Keratinocyte (primary cell): ENCODE measurements at regions not wholly inside any gene's neighbourhood (a gene's known extent, or its start where the extent isn't known, plus 50 kb on each side); places are given as distances from the start of the nearest gene placed in this dataset.

Source experiments
- CTCF ChIP-seq, 3 experiments: IDR thresholded peaks in 1 of 3; conservative IDR thresholded peaks in 1 of 3; optimal IDR thresholded peaks in 1 of 3; 2 replicates in 2 of 3; 3 replicates in 1 of 3; pipeline versions ENCODE3 to v1.5.1; 2011; ENCODE audit warnings: low read length in 3 of 3, mild to moderate bottlenecking in 3 of 3, moderate library complexity in 2 of 3, control low read depth in 1 of 3, inconsistent platforms in 1 of 3; ENCODE audit not compliant: insufficient read depth in 2 of 3; ENCODE audit errors: extremely low read depth in 1 of 3
- EZH2 ChIP-seq: IDR thresholded peaks from one replicate; pipeline ENCODE4 v1.6.1; 2012; ENCODE audit warnings: inconsistent platforms, mild to moderate bottlenecking, low read length, moderate library complexity

GRCh38 chr16:16830973-16831372 is 452.0 kb downstream of the NPIPA7 start:
- TF ChIP-seq CTCF (optimal IDR thresholded peaks at IDR 0.05 in 1 of 3, IDR thresholded peaks at IDR 0.05 in 1 of 3, conservative IDR thresholded peaks at IDR 0.05 in 1 of 3; ENCODE audit: extremely low read depth in 1 of 3, insufficient read depth in 2 of 3, low read length in 3 of 3) = no peak
- no peak for TF ChIP-seq EZH2
